ENCODE measurements at regions not wholly inside any gene's neighbourhood (a gene's known extent, or its start where the extent isn't known, plus 50 kb on each side); places are given as distances from the start of the nearest gene placed in this dataset.

GRCh38 chr11:95508219-95508890 is 277.4 kb upstream of the SESN3 start:
- DNase-seq, result no peak

DNA sequence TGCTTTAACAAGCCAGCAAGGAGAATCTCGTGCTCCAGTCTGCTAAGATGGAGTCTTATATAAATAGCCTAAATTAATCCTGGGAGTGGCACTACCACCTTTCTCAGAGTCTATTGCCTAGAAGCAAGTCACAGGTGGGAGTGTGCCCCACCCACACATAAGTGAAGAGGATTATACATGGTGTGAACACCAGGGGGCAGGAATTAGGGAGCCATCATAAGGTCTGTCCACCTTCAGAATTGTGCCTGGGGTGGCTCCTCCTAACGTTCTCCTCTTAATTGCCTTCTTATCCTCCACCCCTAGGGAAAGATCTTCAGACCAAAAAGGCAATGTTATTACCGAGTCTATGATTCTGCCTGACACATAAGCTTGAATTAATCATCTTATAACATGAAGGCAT is 276.8 kb upstream of the SESN3 start:
- no peak for DNase-seq

GRCh38 chr11:95506777-95507176 is 275.8 kb upstream of the SESN3 start:
- no peak for DNase-seq

DNA sequence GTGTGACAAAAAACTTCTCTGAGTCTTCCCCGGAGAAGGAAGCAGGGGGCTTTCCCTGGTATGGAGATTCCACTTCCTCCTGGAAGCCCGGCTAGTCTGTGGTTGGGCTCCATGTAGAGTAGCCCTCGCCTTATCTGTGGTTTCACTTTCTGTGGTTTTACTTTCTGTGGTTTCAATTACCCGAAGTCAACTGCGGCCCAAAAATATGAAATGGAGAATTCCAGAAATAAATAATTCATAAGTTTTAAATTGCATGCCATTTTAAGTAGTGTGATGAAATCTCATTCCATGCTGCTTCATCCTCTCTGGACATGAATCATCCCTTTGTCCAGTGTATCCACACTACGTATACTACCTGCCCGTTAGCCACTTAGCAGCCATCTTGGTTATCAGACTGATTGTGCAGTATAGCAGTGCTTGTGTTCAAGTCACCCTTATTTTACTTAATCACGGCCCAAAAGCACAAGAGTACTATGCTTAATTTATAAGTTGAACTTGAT is 275.0 kb upstream of the SESN3 start:
- DNase-seq, result peak; percentile 39

DNA sequence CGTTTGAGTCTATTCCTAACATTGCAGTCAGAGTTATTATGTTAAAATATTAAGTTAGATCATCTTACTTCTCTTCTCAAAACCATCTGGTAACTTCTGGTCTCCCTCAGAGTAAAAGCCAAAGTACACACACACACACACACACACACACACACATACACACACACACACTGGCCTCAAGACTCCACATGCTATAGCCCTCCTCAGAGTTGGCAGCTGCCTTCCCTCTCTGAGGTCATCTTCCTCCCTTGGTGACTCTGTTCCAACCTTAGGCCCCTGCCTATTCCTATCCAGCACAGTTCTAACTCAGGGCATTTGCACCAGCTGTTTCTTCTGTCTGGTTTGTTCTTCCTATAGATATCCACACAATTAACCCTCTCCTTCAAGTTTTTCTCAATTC is 272.0 kb upstream of the SESN3 start:
- DNase-seq, result no peak

GRCh38 chr11:95502522-95502921 is 271.5 kb upstream of the SESN3 start:
- no peak for DNase-seq

GRCh38 chr11:95501761-95502266 is 270.8 kb upstream of the SESN3 start:
- DNase-seq, result no peak

- no peak for DNase-seq
Observed at GRCh38 chr11:95500466-95500865, 269.5 kb upstream of the SESN3 start.

- no peak for DNase-seq
Observed at GRCh38 chr11:95499516-95500135, 268.6 kb upstream of the SESN3 start.

GRCh38 chr11:95498722-95499425 is 267.9 kb upstream of the SESN3 start:
- DNase-seq, result no peak

DNA sequence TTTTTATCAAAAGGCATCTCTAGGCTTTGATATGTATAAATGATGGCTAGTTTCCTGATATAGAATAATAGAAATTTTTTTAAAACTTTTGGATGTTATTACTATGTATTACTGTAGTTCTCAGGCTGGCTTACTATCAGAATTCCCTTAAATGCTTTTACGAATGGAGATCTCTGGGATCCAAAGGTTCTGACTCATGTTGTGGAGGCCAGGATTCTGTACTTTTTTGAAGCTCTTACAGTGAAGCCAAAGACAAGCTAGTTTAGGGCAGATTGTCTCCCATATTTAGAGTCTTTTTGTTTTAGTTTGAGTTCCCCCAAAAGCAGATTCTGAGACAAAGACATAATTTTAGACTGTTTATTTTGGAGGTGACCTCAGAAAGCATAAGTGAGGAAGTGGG is 265.9 kb upstream of the SESN3 start:
- DNase-seq, result no peak

- no peak for DNase-seq
Observed at GRCh38 chr11:95495706-95496105, 264.7 kb upstream of the SESN3 start.

DNA sequence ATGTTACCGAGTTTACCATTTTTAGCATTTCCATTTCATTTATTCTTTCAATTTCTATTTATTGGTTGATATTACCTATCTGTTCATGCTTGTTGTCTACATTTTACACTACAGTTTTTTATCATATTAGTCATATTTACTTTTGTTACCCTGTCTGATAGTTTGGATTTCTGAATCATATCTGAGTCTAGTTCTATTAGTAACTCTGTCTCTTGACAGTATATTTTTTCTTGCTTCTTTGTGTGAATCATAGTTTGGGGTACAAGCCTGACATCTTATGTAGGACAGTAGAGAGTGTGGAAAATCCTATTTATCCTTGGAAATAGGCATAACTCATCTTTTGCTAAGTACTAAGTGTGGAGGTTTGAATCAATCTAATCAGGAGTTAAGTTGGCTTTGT is 263.9 kb upstream of the SESN3 start:
- no peak for DNase-seq

- no peak for DNase-seq
Observed at GRCh38 chr11:95494167-95494566, 263.2 kb upstream of the SESN3 start.

- DNase-seq, result no peak
Observed at GRCh38 chr11:95490625-95491024, 259.6 kb upstream of the SESN3 start.

DNA sequence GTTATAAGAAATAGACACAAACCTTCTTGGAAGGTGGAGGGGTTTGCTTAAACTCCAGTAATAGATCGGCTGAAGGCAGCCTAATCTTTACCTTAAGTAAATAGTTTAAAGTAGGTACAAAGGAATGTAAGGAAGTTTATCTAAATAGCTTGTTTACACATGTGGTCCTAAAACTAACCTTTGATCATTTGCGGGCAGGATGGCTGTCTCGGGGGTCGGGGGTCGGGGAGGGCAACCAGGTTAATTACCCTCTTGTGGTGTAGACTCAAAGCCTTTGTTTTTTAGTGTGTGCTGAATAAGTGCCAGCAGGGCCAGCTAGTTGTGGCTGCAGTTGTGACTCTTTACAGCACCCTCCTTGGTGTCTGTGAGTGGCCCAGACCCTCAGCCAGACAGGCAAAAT is 256.9 kb upstream of the SESN3 start:
- no peak for DNase-seq

DNA sequence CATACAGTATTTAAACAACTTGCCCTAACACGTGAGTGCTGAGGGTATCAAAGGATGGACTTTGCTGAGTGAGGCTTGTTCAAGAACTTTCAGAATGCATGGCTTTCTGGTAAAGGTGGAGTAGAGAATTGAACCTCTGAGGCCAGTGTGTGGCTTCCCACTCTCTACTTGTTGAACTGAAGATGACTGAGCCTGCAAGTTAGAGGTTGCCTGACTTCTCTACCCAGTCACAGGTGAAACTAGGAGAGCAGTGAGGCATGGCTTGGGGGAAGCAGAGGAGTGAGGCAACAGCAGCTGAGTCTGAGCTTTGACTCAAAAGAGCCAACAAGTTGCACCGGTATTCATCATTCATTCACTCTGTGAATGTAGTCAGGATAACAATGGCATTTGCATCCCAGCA is 256.4 kb upstream of the SESN3 start:
- no peak for DNase-seq

- no peak for DNase-seq
Observed at GRCh38 chr11:95486979-95487378, 256.0 kb upstream of the SESN3 start.

GRCh38 chr11:95486466-95486865 is 255.5 kb upstream of the SESN3 start:
- DNase-seq, result no peak

- no peak for DNase-seq
Observed at GRCh38 chr11:95485115-95485900, 254.3 kb upstream of the SESN3 start.

DNA sequence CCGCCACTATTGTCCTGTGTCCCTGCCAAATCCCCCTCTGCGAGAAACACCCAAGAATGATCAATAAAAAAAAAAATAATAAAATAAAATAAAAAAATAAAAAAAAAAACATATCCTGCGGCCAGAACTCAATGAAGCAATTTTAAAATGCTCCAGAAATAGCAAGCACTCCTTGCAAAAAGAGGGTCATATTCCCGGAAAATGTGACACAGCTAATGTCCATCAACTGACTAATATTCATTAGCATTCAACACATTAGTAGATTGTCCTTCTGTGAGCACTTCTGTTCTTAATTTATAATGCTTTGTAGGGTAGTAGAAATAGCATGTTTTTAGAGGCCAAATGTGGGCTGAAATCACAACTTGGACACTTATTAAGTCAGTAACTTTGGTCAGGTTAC is 252.3 kb upstream of the SESN3 start:
- DNase-seq, result no peak

- no peak for DNase-seq
Observed at GRCh38 chr11:95478003-95478402, 247.0 kb upstream of the SESN3 start.

DNA sequence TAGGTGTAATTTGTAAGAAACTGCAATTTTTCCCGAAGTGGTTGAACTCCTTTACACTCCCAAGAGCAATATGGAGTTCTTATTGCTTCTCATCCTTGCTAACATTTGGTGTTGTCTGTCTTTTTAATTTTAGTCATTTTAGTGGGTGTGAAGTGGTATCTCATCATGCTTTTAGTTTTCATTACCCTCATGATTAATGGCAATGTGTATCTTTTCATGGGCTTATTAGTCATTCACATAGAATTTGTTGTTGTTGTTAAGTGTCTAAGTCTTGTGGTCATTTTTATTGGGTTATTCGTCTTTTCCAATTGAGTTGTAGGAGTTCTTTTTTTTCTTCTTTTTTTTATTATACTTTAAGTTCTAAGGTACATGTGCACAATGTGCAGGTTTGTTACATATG is 238.3 kb upstream of the SESN3 start:
- no peak for DNase-seq
